ENCODE measurements at regions not wholly inside any gene's neighbourhood (a gene's known extent, or its start where the extent isn't known, plus 50 kb on each side); places are given as distances from the start of the nearest gene placed in this dataset.

GRCh38 chr2:133839677-133840076 is 271.4 kb upstream of the NCKAP5 start:
- no peak for TF ChIP-seq JUND (IDR thresholded peaks at IDR 0.05)
- TF ChIP-seq POLR2A (IDR thresholded peaks at IDR 0.05; ENCODE audit: borderline replicate concordance, extremely low read depth, insufficient read depth, insufficient read length), result no peak
- no peak for TF ChIP-seq CTCF (IDR thresholded peaks at IDR 0.05 in 2 of 3, conservative IDR thresholded peaks at IDR 0.05 in 1 of 3; ENCODE audit: borderline replicate concordance in 1 of 3, insufficient read depth in 1 of 3, low read depth in 2 of 3, low read length in 2 of 3)
- no peak for TF ChIP-seq ZBTB33 (IDR thresholded peaks at IDR 0.05; ENCODE audit: extremely low read depth, insufficient replicate concordance, low read length)
- no peak for TF ChIP-seq EGR1 (IDR thresholded peaks at IDR 0.05; ENCODE audit: low read depth)
- no peak for TF ChIP-seq EZH2phosphoT487 (IDR thresholded peaks at IDR 0.05; ENCODE audit: borderline replicate concordance)
- TF ChIP-seq SRF (IDR thresholded peaks at IDR 0.05; ENCODE audit: low read depth), result no peak
- no peak for TF ChIP-seq SIN3A (IDR thresholded peaks at IDR 0.05; ENCODE audit: low read depth)
- TF ChIP-seq MAX (IDR thresholded peaks at IDR 0.05), result no peak
